ENCODE measurements at regions not wholly inside any gene's neighbourhood (a gene's known extent, or its start where the extent isn't known, plus 50 kb on each side); places are given as distances from the start of the nearest gene placed in this dataset.
A peak's percentile ranks its signal among the peaks of the same experiment; 100 is the strongest.

DNA sequence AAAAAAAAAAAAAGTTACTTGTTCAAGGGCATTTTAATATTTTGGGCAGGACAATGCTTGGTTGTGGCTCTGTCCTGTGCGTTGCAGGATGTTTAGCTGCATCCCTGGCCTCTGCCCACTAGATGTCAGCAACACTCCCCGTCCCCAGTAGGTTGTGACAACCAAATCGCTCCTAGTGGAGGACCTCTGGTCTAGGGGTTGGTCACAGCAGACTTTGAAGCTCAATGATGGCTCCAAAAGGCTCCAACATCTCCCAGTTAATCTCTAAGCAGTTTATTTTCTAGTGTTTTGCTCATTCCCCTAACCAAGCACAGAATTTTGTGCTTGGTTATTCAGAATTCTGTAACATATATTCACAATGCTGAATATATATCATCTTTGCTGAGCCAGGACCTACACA, 67.0 kb downstream of the CHRNA1 start:
- ATAC-seq (replicated peaks in 6 of 8): peak; percentile 60 to 98 (median 85)
- 0 to 11% methylated on average over 1 to 3 of the region's 3 CpGs; no CpG with 5 or more reads in 8 of the 10 experiments for WGBS, 10 experiments
- Histone ChIP-seq H3K4me1 (replicated peaks in 1 of 2) (no peaks in the 10 kb centered on the region), H3K27ac (no peak overlapping the region), H3K4me3 (no peak overlapping the region)
- in situ Hi-C loops (cut with MboI; ENCODE audit: low pct_unique_long_range_greater_than_20kb in 2 of 9, low sequenced_read_pairs in 9 of 9, unreplicated experiment in 9 of 9): loop anchor here in 4 of 9 experiments (25.0 kb wide), 3 partner anchors 110 to 1390 kb away; partner anchors contain the start of genes WIPF1 (in 2 of the 4), EVX2 (in 1 of the 4), HOXD12 (in 1 of the 4) and HOXD13 (in 1 of the 4)

DNA sequence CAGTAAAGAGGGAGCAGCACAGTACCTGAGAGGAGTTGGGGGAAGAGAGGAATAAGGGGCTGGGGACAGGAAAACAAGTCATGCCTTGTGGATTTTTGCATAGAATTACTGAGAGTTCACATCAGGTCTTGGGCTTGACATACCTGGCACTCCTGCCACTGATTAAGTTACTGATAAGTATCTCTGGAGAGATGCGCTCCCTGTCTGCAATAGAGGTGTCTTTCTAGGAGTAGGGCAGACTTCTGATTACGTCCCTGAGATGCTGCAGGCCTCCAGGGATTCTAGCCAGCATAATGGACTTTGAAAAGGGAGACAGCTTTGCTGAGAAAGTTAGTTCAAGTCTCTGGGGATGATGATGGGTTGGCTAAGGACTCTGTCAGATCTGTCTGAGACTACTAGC, 69.4 kb downstream of the CHRNA1 start:
- no peaks in the 10 kb centered on the region for H3K4me1 ChIP-seq (replicated peaks in 1 of 2)
- H3K27ac ChIP-seq: no peak overlapping the region
- H3K4me3 ChIP-seq: no peak overlapping the region
- 0 to 100% (median 83%) methylated on average over 1 to 2 of the region's 2 CpGs; no CpG with 5 or more reads in 3 of the 10 experiments for WGBS, 10 experiments
- no peak for ATAC-seq (replicated peaks in 6 of 8)
- in situ Hi-C loops (cut with MboI; ENCODE audit: low pct_unique_long_range_greater_than_20kb in 2 of 9, low sequenced_read_pairs in 9 of 9, unreplicated experiment in 9 of 9): loop anchor here in 4 of 9 experiments (25.0 kb wide), 3 partner anchors 108 to 1392 kb away; partner anchors contain the start of genes WIPF1 (in 2 of the 4), EVX2 (in 1 of the 4), HOXD12 (in 1 of the 4) and HOXD13 (in 1 of the 4)

DNA sequence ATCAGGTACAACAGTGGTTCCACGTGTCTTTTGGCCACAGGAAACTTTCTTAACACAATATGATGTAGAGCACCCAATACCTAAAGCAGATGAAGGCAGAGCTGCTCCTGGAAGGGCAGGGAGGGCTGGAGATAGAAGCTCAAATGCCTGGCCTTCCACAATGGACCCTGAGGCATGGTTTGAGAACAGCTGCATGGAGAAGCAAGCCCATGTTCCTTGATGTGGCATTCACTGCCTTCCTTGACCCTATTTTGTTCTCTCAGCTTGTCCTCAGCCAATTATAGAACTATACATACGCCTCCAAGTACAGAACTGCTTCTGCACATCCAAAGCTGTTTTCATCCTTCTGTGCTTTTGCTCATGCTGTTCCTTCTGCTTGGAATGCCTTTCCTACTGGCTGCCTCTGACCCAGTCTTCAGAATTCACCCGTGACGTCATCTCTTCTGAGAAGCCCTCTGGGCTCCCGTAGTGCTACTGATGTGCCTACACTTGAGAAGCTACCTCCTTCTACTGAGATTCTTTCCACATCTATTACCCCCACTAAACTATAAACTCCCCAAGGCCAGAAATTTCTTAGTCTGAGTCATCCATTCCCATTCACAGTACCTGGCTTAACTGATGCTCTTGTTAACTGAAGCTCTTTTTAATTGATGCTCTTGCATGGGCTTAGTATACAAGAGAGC, 69.9 kb downstream of the CHRNA1 start:
- no peak for ATAC-seq (replicated peaks in 6 of 8)
- in situ Hi-C loops (cut with MboI; ENCODE audit: low pct_unique_long_range_greater_than_20kb in 2 of 9, low sequenced_read_pairs in 9 of 9, unreplicated experiment in 9 of 9): loop anchor here in 4 of 9 experiments (25.0 kb wide), 3 partner anchors 107 to 1393 kb away; partner anchors contain the start of genes WIPF1 (in 2 of the 4), EVX2 (in 1 of the 4), HOXD12 (in 1 of the 4) and HOXD13 (in 1 of the 4)
- WGBS, 10 experiments: 60 to 100% (median 84%) methylated on average over 1 to 5 of the region's 5 CpGs; no CpG with 5 or more reads in 1 of the 10 experiments

DNA sequence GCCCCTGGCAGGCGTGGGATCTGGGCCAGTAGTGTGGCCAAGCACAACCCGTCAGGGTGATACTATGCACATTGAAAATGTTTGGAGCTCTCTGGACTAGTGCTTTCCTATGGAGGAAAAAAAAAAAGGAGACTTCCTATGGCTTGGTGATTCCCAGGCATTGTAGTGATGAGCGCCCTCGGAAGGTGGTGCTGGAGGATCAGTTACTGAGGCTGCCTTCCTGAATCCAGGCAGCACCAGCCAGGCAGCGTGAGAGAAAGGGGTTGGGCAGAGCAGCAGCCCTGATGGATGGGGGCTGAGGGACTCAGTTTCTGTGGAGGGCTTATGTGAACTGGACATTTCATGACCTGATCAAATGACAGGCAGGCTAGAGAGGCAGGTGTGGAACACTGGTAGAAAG, 70.9 kb downstream of the CHRNA1 start:
- 67 to 100% (median 90%) methylated on average over 1 to 3 of the region's 5 CpGs; no CpG with 5 or more reads in 3 of the 10 experiments for WGBS, 10 experiments
- Histone ChIP-seq H3K4me1 (replicated peaks in 1 of 2) (no peaks in the 10 kb centered on the region), H3K4me3 (no peak overlapping the region), H3K27ac (no peak overlapping the region)
- in situ Hi-C loops (cut with MboI; ENCODE audit: low pct_unique_long_range_greater_than_20kb in 2 of 9, low sequenced_read_pairs in 9 of 9, unreplicated experiment in 9 of 9): loop anchor here in 4 of 9 experiments (25.0 kb wide), 3 partner anchors 106 to 1394 kb away; partner anchors contain the start of genes WIPF1 (in 2 of the 4), EVX2 (in 1 of the 4), HOXD12 (in 1 of the 4) and HOXD13 (in 1 of the 4)
- ATAC-seq (replicated peaks in 6 of 8): peak in 3 of 8 experiments; percentile 27 to 59 (median 44)

More for the DNA sequence above, 69.9 kb downstream of the CHRNA1 start:
- Histone ChIP-seq H3K4me1 (replicated peaks in 1 of 2) (no peaks in the 10 kb centered on the region), H3K4me3 (no peak overlapping the region), H3K27ac (no peak overlapping the region)

DNA sequence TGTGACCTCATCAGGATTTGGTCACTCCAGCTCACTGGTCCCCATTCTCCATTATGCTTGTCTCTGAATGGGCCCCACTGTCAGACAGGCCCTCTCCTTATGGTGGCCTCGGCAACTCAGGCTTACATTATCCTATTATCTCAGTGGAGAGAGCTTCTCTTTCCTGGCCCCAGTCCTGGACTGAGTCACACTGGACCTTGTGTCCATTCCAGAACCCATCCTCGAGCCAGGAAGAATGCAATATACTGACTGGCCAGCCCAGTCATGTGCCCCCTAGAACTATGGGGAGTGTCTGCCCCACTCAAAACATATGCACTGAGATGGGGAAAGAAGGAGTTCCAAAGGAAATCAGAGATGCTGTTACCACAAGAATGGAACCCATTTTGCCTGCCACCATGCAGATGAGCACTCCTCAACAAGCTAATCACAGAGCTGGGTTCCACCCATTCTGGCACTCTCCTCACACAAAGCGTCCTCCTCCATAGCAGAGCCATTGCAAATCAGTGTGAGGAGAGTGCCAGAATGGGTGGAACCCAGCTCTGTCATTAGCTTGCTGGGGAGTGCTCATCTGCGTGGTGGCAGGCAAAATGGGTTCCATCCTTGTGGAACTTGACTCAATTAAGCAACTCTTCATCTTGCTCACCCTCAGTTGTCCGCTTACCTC, 71.9 kb downstream of the CHRNA1 start:
- 17 to 100% (median 80%) methylated on average over 1 to 4 of the region's 5 CpGs; no CpG with 5 or more reads in 1 of the 10 experiments for WGBS, 10 experiments
- no peak overlapping the region for H3K27ac ChIP-seq
- H3K4me3 ChIP-seq: no peak overlapping the region
- ATAC-seq (replicated peaks in 6 of 8): peak in 2 of 8 experiments; percentile 85 to 87
- no peaks in the 10 kb centered on the region for H3K4me1 ChIP-seq (replicated peaks in 1 of 2)
- in situ Hi-C loops (cut with MboI; ENCODE audit: low pct_unique_long_range_greater_than_20kb in 2 of 9, low sequenced_read_pairs in 9 of 9, unreplicated experiment in 9 of 9): loop anchor here in 4 of 9 experiments (25.0 kb wide), 3 partner anchors 105 to 1395 kb away; partner anchors contain the start of genes WIPF1 (in 2 of the 4), EVX2 (in 1 of the 4), HOXD12 (in 1 of the 4) and HOXD13 (in 1 of the 4)

DNA sequence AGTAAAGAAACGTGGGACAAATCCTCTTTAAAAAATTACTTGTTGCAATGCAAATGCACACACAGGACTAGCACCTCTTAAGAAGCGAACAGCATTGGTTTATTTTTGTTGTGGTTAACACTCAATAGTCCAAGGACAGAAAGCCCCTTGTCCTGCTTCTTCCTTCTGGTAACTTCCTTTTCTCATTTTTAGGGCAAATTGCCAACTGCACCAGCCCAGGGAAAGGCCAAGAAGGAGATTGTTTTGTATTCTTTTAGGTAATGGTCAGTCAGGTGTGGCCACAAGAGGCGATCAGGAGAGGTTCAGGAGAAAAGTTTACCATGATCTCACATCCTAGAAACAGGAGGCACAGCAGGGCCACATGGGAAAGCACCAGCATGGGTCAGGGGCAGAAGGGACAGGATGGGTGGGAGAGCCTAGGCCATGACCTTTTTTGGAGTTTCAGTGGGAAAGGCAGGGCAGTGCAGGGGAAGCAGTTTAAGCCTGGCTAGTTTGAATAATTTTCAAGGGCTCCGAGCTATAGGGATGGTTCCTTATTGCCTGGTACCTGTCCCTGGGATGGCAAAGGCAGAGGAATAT, 73.0 kb downstream of the CHRNA1 start:
- in situ Hi-C loops (cut with MboI; ENCODE audit: low pct_unique_long_range_greater_than_20kb in 2 of 9, low sequenced_read_pairs in 9 of 9, unreplicated experiment in 9 of 9): loop anchor here in 4 of 9 experiments (25.0 kb wide), 3 partner anchors 104 to 1396 kb away; partner anchors contain the start of genes WIPF1 (in 2 of the 4), EVX2 (in 1 of the 4), HOXD12 (in 1 of the 4) and HOXD13 (in 1 of the 4)
- Histone ChIP-seq H3K27ac (no peak overlapping the region), H3K4me3 (no peak overlapping the region), H3K4me1 (replicated peaks in 1 of 2) (no peaks in the 10 kb centered on the region)
- 13 to 83% (median 65%) methylated on average over 1 to 4 of the region's 4 CpGs for WGBS, 10 experiments
- ATAC-seq (replicated peaks in 6 of 8): no peak

DNA sequence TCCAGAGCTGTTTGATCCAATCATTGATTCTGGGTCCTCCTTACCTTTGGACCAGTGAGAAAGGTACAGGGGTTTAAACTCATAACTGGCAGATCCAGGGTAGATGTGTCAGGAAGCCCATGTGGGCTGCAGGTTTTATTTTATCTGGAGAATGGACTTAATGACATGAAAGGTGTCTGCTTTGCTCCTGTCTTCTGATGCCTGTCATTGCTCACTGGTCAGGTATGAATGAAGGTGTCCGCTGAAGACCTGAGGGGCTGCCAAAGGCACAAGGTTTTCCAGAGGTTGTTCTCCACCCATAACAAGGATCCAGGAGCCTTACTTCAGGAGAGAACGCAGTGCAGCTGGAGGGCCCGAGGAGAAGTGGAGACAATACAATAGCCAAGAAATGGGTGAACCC, 74.2 kb downstream of the CHRNA1 start:
- Histone ChIP-seq H3K4me3 (no peak overlapping the region), H3K4me1 (replicated peaks in 1 of 2) (no peaks in the 10 kb centered on the region), H3K27ac (no peak overlapping the region)
- in situ Hi-C loops (cut with MboI; ENCODE audit: low pct_unique_long_range_greater_than_20kb in 2 of 9, low sequenced_read_pairs in 9 of 9, unreplicated experiment in 9 of 9): loop anchor here in 4 of 9 experiments (25.0 kb wide), 3 partner anchors 103 to 1397 kb away; partner anchors contain the start of genes WIPF1 (in 2 of the 4), EVX2 (in 1 of the 4), HOXD12 (in 1 of the 4) and HOXD13 (in 1 of the 4)
- WGBS, 10 experiments: 76 to 100% (median 100%) methylated on average over 1 to 3 of the region's 3 CpGs; no CpG with 5 or more reads in 2 of the 10 experiments
- ATAC-seq (replicated peaks in 6 of 8): no peak

DNA sequence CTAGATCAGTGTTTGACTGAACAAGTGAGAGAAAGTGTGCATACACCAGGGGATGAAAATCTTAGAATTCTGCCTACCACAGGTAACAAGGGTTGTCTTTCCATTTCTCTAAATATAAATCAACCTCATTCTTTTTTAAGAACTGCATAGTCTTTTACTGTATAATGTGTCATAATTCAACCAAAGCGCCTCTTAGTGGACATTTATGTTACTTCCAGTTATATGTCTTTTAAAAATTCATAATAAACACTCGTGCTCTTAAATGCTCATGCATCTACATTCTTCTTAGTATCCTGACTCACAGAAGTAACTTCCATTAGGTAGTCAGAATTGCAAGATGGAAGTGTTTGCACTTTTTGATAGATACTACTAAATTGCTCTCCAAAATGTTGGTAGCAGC, 76.2 kb downstream of the CHRNA1 start:
- ATAC-seq (replicated peaks in 6 of 8): peak in 3 of 8 experiments; percentile 6 to 50 (median 24)
- 0 to 100% (median 71%) methylated on average over 1 to 2 of the region's 2 CpGs; no CpG with 5 or more reads in 1 of the 10 experiments for WGBS, 10 experiments
- in situ Hi-C loops (cut with MboI; ENCODE audit: low pct_unique_long_range_greater_than_20kb in 2 of 9, low sequenced_read_pairs in 9 of 9, unreplicated experiment in 9 of 9): loop anchor here in 4 of 9 experiments (10.0 to 25.0 kb wide), 4 partner anchors 101 to 1399 kb away; partner anchors contain the start of genes WIPF1 (in 2 of the 4), EVX2 (in 1 of the 4), HOXD12 (in 1 of the 4) and HOXD13 (in 1 of the 4)
- Histone ChIP-seq H3K4me3 (no peak overlapping the region), H3K27ac (no peak overlapping the region), H3K4me1 (replicated peaks in 1 of 2) (no peaks in the 10 kb centered on the region)

DNA sequence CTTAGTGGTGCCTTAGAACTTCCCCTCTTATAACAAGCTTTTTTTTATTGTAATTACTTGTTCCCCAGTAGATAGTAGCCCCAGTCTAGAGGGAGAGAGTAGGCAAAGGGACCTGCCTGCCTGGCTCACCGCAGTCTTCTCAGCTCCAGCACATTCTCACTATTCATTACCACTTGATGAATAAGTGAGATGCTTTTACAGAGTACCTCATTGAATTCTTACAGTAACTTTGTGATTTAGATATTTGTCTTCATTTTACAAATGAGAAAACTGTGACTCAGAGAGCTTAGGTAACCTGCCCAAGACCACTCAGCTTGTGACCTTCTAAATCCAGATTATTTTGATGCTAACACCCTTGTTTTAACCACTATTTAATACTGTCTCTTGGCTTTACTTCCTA, 77.8 kb downstream of the CHRNA1 start:
- 70 to 100% (median 100%) methylated on average over 1 of the region's 1 CpG; no CpG with 5 or more reads in 3 of the 10 experiments for WGBS, 10 experiments
- peaks cover under 1 to 1% of the 10 kb centered on the region in 2 donors for H3K4me1 ChIP-seq (replicated peaks in 1 of 2)
- H3K27ac ChIP-seq: no peak overlapping the region
- H3K4me3 ChIP-seq: no peak overlapping the region
- in situ Hi-C loops (cut with MboI; ENCODE audit: low pct_unique_long_range_greater_than_20kb in 2 of 9, low sequenced_read_pairs in 9 of 9, unreplicated experiment in 9 of 9): loop anchor here in 4 of 9 experiments (10.0 to 25.0 kb wide), 4 partner anchors 99 to 1401 kb away; partner anchors contain the start of genes WIPF1 (in 2 of the 4), EVX2 (in 1 of the 4), HOXD12 (in 1 of the 4) and HOXD13 (in 1 of the 4)
- ATAC-seq (replicated peaks in 6 of 8): no peak

DNA sequence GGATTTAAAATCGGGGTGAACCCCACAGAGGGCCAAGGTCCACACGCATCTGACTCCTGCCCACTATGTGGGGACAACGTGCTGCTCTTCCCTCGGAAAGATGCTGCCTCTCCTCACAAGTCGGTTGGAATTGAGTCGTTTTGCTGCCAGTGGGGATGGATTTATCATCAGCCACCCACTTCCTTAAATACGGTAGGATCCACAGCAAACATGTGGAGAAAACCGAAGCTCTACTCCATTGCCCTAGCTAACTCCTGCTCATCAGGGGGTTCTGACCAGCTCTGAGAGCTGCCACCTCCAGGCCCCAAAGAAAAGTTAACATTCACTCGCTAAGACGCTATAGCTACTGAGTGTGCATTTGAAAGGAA, 80.9 kb downstream of the CHRNA1 start:
- peak in 6 of 8 experiments; percentile 2 to 27 (median 12) for ATAC-seq (replicated peaks in 6 of 8)
- Histone ChIP-seq H3K4me3 (peak overlapping the region; percentile 68 to 91 (median 82)), H3K27ac (no peak overlapping the region), H3K4me1 (replicated peaks in 1 of 2) (peaks cover 2 to 6% of the 10 kb centered on the region in 2 donors)
- WGBS, 10 experiments: 0 to 62% (median 9%) methylated on average over 1 to 8 of the region's 10 CpGs; no CpG with 5 or more reads in 2 of the 10 experiments
- in situ Hi-C loops (cut with MboI; ENCODE audit: low pct_unique_long_range_greater_than_20kb in 2 of 9, low sequenced_read_pairs in 9 of 9, unreplicated experiment in 9 of 9): loop anchor here in 4 of 9 experiments (10.0 to 25.0 kb wide), 4 partner anchors 96 to 1404 kb away; partner anchors contain the start of genes WIPF1 (in 2 of the 4), EVX2 (in 1 of the 4), HOXD12 (in 1 of the 4) and HOXD13 (in 1 of the 4)

DNA sequence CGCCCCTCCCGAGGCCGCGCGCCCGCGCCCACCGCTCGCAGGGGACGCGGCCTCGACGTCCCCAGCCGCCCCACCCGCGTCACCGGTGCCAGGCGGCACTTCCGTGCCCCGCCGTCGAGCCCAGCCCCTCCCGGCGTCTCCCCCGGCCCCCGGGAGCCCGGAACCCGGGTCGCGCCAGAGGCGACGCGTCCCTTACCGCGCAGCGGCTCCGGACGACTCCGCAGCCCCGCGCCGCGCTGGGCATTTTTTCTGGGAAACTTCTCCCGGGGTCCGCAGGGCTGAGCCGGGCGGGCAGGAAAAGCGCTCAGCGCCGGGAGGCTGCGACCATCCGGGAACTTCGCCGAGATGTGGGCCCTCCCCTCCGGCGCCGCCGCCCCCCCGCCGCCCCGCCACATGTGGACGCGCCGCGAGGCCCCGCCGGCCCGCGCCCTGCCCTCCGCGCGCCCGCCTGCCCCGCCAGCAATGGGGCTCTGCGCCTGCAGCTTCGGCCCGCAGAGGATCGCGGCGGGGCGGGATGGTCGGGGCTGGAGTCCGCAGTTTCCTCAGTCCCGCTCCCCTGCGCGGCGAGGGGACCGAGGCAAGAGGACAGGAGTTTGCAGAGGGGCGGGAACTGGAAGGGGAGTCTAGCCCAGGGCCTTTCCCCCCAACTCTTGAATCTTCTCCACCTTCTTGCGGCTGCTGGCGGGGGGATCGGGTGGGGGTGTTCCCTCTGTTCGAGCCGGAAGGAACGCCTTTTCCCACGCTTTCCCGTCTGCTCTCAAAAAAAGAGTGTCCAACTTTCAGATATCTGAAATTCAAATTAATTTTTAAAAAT, 81.5 kb downstream of the CHRNA1 start:
- 0 to 12% methylated on average over 2 to 4 of the region's 97 CpGs; no CpG with 5 or more reads in 8 of the 10 experiments for WGBS, 10 experiments

More for the DNA sequence above, 81.5 kb downstream of the CHRNA1 start:
- in situ Hi-C loops (cut with MboI; ENCODE audit: low pct_unique_long_range_greater_than_20kb in 2 of 9, low sequenced_read_pairs in 9 of 9, unreplicated experiment in 9 of 9): loop anchor here in 4 of 9 experiments (10.0 to 25.0 kb wide), 4 partner anchors 95 to 1405 kb away; partner anchors contain the start of genes WIPF1 (in 2 of the 4), EVX2 (in 1 of the 4), HOXD12 (in 1 of the 4) and HOXD13 (in 1 of the 4)
- H3K4me1 ChIP-seq (replicated peaks in 1 of 2): peaks cover 2 to 6% of the 10 kb centered on the region in 2 donors
- peak overlapping the region in 1 of 2 donors; percentile 13 for H3K27ac ChIP-seq
- ATAC-seq (replicated peaks in 6 of 8): peak; percentile 67 to 83 (median 76)
- peak overlapping the region; percentile 68 to 91 (median 82) for H3K4me3 ChIP-seq
